ENCODE measurements at regions not wholly inside any gene's neighbourhood (a gene's known extent, or its start where the extent isn't known, plus 50 kb on each side); places are given as distances from the start of the nearest gene placed in this dataset.
"Not testable (repeated sequence)": the region's sequence is repeated elsewhere in the genome, so short reads cannot be mapped to it uniquely, and the experiment has no call there.

DNA sequence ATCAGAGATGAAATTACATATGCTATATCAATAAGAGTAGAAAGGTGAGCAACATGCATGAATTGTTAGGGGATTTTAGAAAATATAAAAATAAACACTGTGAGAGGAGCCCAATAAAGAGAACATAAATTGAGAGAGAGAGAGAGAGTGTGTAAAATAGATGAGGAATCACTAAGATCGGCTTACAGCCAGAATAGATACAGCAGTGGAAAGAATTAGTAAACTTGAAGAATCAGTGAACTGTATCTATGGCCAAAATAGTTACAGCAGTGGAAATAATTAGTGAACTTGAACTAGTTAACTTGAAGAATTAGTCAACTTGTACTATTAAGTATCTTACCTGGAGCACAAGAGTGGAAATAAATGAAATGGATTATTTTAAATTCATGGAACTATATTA lies 284.3 kb upstream of the RAI14 start:
- DNase-seq (ENCODE audit: low spot score); H3K36me3 Mint-ChIP-seq (ENCODE audit: low read depth); H3K27me3 Mint-ChIP-seq (ENCODE audit: low read depth); H3K4me3 Mint-ChIP-seq (ENCODE audit: unreplicated experiment); H3K27ac Mint-ChIP-seq (ENCODE audit: unreplicated experiment); H3K4me1 Mint-ChIP-seq (ENCODE audit: low read depth): not testable (repeated sequence)
- peaks cover 14% of the 10 kb centered on the region for H3K9me3 Mint-ChIP-seq (ENCODE audit: low read depth)

GRCh38 chr5:34372739-34373138 lies 283.4 kb upstream of the RAI14 start:
- not testable (repeated sequence) for H3K4me3 Mint-ChIP-seq (ENCODE audit: unreplicated experiment); H3K4me1 Mint-ChIP-seq (ENCODE audit: low read depth); H3K36me3 Mint-ChIP-seq (ENCODE audit: low read depth); H3K27me3 Mint-ChIP-seq (ENCODE audit: low read depth); H3K27ac Mint-ChIP-seq (ENCODE audit: unreplicated experiment); DNase-seq (ENCODE audit: low spot score)
- H3K9me3 Mint-ChIP-seq (ENCODE audit: low read depth): peaks cover 11% of the 10 kb centered on the region

DNA sequence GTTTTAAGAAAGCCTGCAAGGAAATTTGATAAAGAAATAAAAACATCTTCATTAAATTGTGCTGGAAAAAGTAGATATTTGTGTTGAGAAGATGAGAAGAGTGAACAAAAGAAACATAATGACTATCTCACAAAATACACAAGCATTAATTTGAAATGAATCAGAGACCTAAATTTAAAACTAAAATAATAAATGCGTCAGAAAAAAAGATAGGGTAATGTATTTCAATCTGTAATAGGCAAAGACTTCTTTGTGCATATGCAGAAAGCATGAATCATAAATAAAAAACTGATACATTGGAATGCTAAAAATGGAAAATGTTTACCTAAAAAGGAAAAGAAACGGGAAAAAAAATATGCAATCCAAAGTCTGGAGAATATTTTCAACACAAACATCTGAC lies 278.5 kb upstream of the RAI14 start:
- not testable (repeated sequence) for H3K27ac Mint-ChIP-seq (ENCODE audit: unreplicated experiment); H3K4me1 Mint-ChIP-seq (ENCODE audit: low read depth); H3K36me3 Mint-ChIP-seq (ENCODE audit: low read depth); DNase-seq (ENCODE audit: low spot score); H3K4me3 Mint-ChIP-seq (ENCODE audit: unreplicated experiment); H3K27me3 Mint-ChIP-seq (ENCODE audit: low read depth)
- H3K9me3 Mint-ChIP-seq (ENCODE audit: low read depth): peaks cover 14% of the 10 kb centered on the region

GRCh38 chr5:34378498-34378897 lies 277.6 kb upstream of the RAI14 start:
- H3K4me3 Mint-ChIP-seq (ENCODE audit: unreplicated experiment); H3K27me3 Mint-ChIP-seq (ENCODE audit: low read depth); H3K4me1 Mint-ChIP-seq (ENCODE audit: low read depth); H3K27ac Mint-ChIP-seq (ENCODE audit: unreplicated experiment); DNase-seq (ENCODE audit: low spot score); H3K36me3 Mint-ChIP-seq (ENCODE audit: low read depth): not testable (repeated sequence)
- H3K9me3 Mint-ChIP-seq (ENCODE audit: low read depth): peaks cover 14% of the 10 kb centered on the region

- not testable (repeated sequence) for H3K27me3 Mint-ChIP-seq (ENCODE audit: low read depth); H3K9me3 Mint-ChIP-seq (ENCODE audit: low read depth); H3K4me1 Mint-ChIP-seq (ENCODE audit: low read depth); H3K27ac Mint-ChIP-seq (ENCODE audit: unreplicated experiment); H3K36me3 Mint-ChIP-seq (ENCODE audit: low read depth); H3K4me3 Mint-ChIP-seq (ENCODE audit: unreplicated experiment); DNase-seq (ENCODE audit: low spot score)
Measured at GRCh38 chr5:34388754-34389153, 267.4 kb upstream of the RAI14 start.

- TF ChIP-seq, protein P1, sequence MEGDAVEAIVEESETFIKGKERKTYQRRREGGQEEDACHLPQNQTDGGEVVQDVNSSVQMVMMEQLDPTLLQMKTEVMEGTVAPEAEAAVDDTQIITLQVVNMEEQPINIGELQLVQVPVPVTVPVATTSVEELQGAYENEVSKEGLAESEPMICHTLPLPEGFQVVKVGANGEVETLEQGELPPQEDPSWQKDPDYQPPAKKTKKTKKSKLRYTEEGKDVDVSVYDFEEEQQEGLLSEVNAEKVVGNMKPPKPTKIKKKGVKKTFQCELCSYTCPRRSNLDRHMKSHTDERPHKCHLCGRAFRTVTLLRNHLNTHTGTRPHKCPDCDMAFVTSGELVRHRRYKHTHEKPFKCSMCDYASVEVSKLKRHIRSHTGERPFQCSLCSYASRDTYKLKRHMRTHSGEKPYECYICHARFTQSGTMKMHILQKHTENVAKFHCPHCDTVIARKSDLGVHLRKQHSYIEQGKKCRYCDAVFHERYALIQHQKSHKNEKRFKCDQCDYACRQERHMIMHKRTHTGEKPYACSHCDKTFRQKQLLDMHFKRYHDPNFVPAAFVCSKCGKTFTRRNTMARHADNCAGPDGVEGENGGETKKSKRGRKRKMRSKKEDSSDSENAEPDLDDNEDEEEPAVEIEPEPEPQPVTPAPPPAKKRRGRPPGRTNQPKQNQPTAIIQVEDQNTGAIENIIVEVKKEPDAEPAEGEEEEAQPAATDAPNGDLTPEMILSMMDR (IDR thresholded peaks at IDR 0.05): no peak
- Mint-ChIP-seq H3K27me3 (ENCODE audit: low read depth) (no peaks in the 10 kb centered on the region), H3K4me1 (ENCODE audit: low read depth) (peaks cover 20% of the 10 kb centered on the region), H3K9me3 (ENCODE audit: low read depth) (no peaks in the 10 kb centered on the region), H3K4me3 (ENCODE audit: unreplicated experiment) (no peak overlapping the region), H3K36me3 (ENCODE audit: low read depth) (no peaks in the 10 kb centered on the region), H3K27ac (ENCODE audit: unreplicated experiment) (no peak overlapping the region)
- DNase-seq (ENCODE audit: low spot score): no peak
Measured at GRCh38 chr5:34409373-34409772, 246.8 kb upstream of the RAI14 start.

DNA sequence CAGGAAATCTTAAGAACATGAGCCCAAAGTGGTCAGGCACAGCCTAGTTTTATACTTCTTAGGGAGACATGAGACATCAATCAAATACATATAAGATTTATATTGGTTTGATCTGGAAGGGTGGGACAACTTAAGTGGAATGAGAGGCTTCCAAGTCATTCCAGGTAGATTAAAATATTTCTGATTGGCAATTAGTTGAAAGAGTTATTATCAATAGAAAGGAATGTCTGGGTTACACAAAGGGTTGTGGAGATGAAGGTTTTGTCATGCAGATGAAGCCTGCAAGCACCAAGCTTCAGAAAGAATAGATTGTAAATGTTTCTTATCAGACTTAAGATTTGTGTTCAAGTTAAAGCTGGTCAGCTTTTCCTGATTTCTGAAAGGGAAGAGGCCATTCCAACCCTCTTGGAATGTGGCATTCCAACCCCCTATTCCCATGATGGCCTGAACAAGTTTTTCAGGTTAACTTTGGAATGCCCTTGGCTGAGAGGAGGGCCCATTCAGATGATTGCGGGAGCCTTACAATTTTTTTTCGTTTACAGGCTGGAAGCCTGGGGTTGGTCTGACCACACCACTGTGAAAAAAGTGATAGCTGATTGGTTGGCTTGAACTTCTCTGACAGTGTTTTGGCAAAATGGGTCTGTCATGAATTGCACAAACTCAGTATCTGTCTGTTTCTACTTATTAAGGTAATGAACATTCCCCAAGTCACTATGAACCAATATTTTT lies 245.6 kb upstream of the RAI14 start:
- H3K4me3 Mint-ChIP-seq (ENCODE audit: unreplicated experiment): no peak overlapping the region

More for the DNA sequence above, 245.6 kb upstream of the RAI14 start:
- TF ChIP-seq, protein P1 (IDR thresholded peaks at IDR 0.05): no peak
- H3K4me1 Mint-ChIP-seq (ENCODE audit: low read depth): peaks cover 20% of the 10 kb centered on the region
- no peaks in the 10 kb centered on the region for H3K9me3 Mint-ChIP-seq (ENCODE audit: low read depth)
- no peaks in the 10 kb centered on the region for H3K27me3 Mint-ChIP-seq (ENCODE audit: low read depth)
- H3K36me3 Mint-ChIP-seq (ENCODE audit: low read depth): no peaks in the 10 kb centered on the region
- DNase-seq (ENCODE audit: low spot score): no peak
- no peak overlapping the region for H3K27ac Mint-ChIP-seq (ENCODE audit: unreplicated experiment)
